Astrocyte (in vitro differentiated cells and primary cell): ENCODE measurements at regions not wholly inside any gene's neighbourhood (a gene's known extent, or its start where the extent isn't known, plus 50 kb on each side); places are given as distances from the start of the nearest gene placed in this dataset.

Experiments used
- DNase-seq: peaks from one replicate; pipeline ENCODE4 v3.0.0-alpha.2; 2010; ENCODE audit warnings: low read depth
- FAIRE-seq: peaks from 2 replicates; lab custom pipeline; 2011; peaks lifted over from hg19 to GRCh38; lab: Jason Lieb, UNC
- H2AFZ ChIP-seq: 2 replicates; pipeline ENCODE4 v1.6.0; 2012; ENCODE audit warnings: low read depth, low read length, inconsistent platforms
- H3K27ac ChIP-seq: 2 replicates; pipeline ENCODE4 v1.5.1; 2011; ENCODE audit warnings: low read depth, low read length, inconsistent platforms
- H3K27me3 ChIP-seq: 2 replicates; pipeline ENCODE4 v1.6.0; 2011; ENCODE audit warnings: low read length, inconsistent platforms; ENCODE audit not compliant: insufficient read depth
- H3K36me3 ChIP-seq: 2 replicates; pipeline ENCODE4 v1.5.1; 2011; ENCODE audit warnings: low read length, inconsistent platforms; ENCODE audit not compliant: insufficient read depth
- H3K4me1 ChIP-seq: 2 replicates; pipeline ENCODE4 v1.5.1; 2011; ENCODE audit warnings: low read length, inconsistent platforms; ENCODE audit not compliant: insufficient read depth
- H3K4me2 ChIP-seq: 2 replicates; pipeline ENCODE4 v1.6.0; 2012; ENCODE audit warnings: low read length, inconsistent platforms
- H3K4me3 ChIP-seq: 2 replicates; pipeline ENCODE4 v1.5.1; 2011; ENCODE audit warnings: low read depth, mild to moderate bottlenecking, low read length, inconsistent platforms; ENCODE audit not compliant: insufficient read depth
- H3K79me2 ChIP-seq: 2 replicates; pipeline ENCODE4 v1.6.0; 2012; ENCODE audit warnings: mild to moderate bottlenecking, low read length, inconsistent platforms; ENCODE audit not compliant: insufficient read depth
- H3K9ac ChIP-seq: 2 replicates; pipeline ENCODE4 v1.6.0; 2012; ENCODE audit warnings: mild to moderate bottlenecking, low read length, inconsistent platforms
- H3K9me3 ChIP-seq: 2 replicates; pipeline ENCODE4 v1.5.1; 2012; ENCODE audit warnings: low read depth, mild to moderate bottlenecking, low read length, inconsistent platforms; ENCODE audit not compliant: insufficient read depth
- H4K20me1 ChIP-seq: 2 replicates; pipeline ENCODE4 v1.6.0; 2012; ENCODE audit warnings: low read length, inconsistent platforms; ENCODE audit not compliant: insufficient read depth
- H3K27ac Mint-ChIP-seq: one replicate; pipeline ENCODE4 v1.8.0; 2021; ENCODE audit warnings: mild to moderate bottlenecking, mixed read lengths; ENCODE audit not compliant: unreplicated experiment
- H3K27me3 Mint-ChIP-seq: one replicate; pipeline ENCODE4 v1.8.0; 2021; ENCODE audit warnings: low read depth, mixed read lengths; ENCODE audit not compliant: unreplicated experiment
- H3K36me3 Mint-ChIP-seq: one replicate; pipeline ENCODE4 v1.8.0; 2021; ENCODE audit warnings: low read depth, mixed read lengths; ENCODE audit not compliant: unreplicated experiment
- H3K4me1 Mint-ChIP-seq: one replicate; pipeline ENCODE4 v1.8.0; 2021; ENCODE audit warnings: low read depth, mixed read lengths; ENCODE audit not compliant: unreplicated experiment
- H3K4me3 Mint-ChIP-seq: one replicate; pipeline ENCODE4 v1.8.0; 2021; ENCODE audit warnings: mild to moderate bottlenecking, moderate library complexity, mixed read lengths; ENCODE audit not compliant: unreplicated experiment
- H3K9me3 Mint-ChIP-seq: one replicate; pipeline ENCODE4 v1.8.0; 2021; ENCODE audit warnings: mild to moderate bottlenecking, mixed read lengths; ENCODE audit not compliant: unreplicated experiment
- EZH2 ChIP-seq: IDR thresholded peaks from 2 replicates; pipeline ENCODE4 v1.6.1; 2012; ENCODE audit warnings: mild to moderate bottlenecking, low read length, inconsistent platforms; ENCODE audit not compliant: insufficient read depth
- TF ChIP-seq, protein P1 (sequence below): IDR thresholded peaks from 2 replicates; pipeline ENCODE4 v1.5.1; 2011; ENCODE audit warnings: low read depth, mild to moderate bottlenecking, inconsistent platforms, low read length, moderate library complexity; ENCODE audit not compliant: insufficient read depth

DNA sequence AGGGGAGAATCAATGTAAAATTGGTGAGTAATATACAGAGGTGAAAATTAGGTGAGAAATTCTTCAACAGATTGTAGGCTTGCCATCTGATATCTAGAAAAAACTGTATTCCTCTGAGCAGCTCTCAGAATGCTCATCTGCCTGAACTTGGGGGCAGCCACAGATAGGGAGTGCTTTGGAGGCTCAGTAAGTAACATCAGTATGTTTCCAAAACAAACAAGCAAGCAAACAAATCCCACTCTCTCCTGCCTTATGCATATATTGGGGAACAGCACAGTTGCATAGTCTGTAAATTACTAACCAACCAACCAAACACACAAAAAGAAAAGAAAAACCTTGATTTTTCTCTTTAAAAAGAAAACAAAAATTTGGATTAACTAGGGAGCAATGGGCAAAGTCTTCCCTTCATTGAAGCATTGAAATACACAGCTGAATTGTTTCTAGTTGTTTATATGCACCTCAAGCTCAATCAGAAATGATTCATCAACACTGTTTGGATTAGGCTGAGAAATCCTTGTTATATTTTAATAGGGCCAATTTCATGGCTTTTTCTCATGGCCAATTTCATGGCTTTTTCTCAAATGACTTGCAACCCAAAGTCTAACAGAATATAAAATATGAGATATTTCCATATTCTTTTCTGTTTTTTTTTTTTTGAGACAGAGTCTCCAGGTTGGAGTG is 50.1 kb upstream of the DEK start:
- Mint-ChIP-seq H3K9me3 (peaks cover under 1% of the 10 kb centered on the region), H3K4me1 (no peaks in the 10 kb centered on the region), H3K36me3 (no peaks in the 10 kb centered on the region), H3K4me3 (no peak overlapping the region), H3K27ac (no peak overlapping the region), H3K27me3 (peaks cover 7% of the 10 kb centered on the region)
- H4K20me1 ChIP-seq, result no peaks in the 10 kb centered on the region
- no peak for DNase-seq
- H3K27ac ChIP-seq, result no peak overlapping the region
- H3K9ac ChIP-seq, result no peak overlapping the region
- FAIRE-seq, result no peak
- no peaks in the 10 kb centered on the region for H3K79me2 ChIP-seq
- H3K36me3 ChIP-seq, result no peaks in the 10 kb centered on the region
- H3K4me2 ChIP-seq, result no peak overlapping the region
- TF ChIP-seq EZH2, result no peak
- TF ChIP-seq, protein P1, sequence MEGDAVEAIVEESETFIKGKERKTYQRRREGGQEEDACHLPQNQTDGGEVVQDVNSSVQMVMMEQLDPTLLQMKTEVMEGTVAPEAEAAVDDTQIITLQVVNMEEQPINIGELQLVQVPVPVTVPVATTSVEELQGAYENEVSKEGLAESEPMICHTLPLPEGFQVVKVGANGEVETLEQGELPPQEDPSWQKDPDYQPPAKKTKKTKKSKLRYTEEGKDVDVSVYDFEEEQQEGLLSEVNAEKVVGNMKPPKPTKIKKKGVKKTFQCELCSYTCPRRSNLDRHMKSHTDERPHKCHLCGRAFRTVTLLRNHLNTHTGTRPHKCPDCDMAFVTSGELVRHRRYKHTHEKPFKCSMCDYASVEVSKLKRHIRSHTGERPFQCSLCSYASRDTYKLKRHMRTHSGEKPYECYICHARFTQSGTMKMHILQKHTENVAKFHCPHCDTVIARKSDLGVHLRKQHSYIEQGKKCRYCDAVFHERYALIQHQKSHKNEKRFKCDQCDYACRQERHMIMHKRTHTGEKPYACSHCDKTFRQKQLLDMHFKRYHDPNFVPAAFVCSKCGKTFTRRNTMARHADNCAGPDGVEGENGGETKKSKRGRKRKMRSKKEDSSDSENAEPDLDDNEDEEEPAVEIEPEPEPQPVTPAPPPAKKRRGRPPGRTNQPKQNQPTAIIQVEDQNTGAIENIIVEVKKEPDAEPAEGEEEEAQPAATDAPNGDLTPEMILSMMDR, result no peak
- H2AFZ ChIP-seq, result no peak overlapping the region
- no peaks in the 10 kb centered on the region for H3K9me3 ChIP-seq
- no peaks in the 10 kb centered on the region for H3K4me1 ChIP-seq
- H3K27me3 ChIP-seq, result no peaks in the 10 kb centered on the region
- no peak overlapping the region for H3K4me3 ChIP-seq
